ENCODE measurements at regions not wholly inside any gene's neighbourhood (a gene's known extent, or its start where the extent isn't known, plus 50 kb on each side); places are given as distances from the start of the nearest gene placed in this dataset.

DNA sequence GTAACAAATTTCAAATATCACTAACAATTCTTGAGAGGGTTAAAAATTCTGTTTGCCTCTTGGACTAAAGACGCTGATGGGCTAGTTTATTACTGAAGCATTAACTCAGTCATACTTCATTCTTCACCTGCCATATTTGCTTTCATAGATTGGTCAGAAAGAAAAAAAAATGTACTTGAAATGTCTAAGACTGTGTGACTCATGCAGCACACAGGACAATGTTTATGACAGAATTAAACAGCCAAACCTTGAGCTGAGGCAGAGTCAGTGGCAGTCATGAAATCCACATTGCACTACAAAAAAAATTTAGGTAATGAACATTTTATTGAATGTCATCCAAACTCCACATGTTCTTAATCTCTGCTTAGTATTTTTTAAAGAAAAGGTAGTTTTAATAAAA lies 135.6 kb downstream of the PRR20E start:
- ATAC-seq (no peak), DNase-seq (no peak)
- TF ChIP-seq, protein P1, sequence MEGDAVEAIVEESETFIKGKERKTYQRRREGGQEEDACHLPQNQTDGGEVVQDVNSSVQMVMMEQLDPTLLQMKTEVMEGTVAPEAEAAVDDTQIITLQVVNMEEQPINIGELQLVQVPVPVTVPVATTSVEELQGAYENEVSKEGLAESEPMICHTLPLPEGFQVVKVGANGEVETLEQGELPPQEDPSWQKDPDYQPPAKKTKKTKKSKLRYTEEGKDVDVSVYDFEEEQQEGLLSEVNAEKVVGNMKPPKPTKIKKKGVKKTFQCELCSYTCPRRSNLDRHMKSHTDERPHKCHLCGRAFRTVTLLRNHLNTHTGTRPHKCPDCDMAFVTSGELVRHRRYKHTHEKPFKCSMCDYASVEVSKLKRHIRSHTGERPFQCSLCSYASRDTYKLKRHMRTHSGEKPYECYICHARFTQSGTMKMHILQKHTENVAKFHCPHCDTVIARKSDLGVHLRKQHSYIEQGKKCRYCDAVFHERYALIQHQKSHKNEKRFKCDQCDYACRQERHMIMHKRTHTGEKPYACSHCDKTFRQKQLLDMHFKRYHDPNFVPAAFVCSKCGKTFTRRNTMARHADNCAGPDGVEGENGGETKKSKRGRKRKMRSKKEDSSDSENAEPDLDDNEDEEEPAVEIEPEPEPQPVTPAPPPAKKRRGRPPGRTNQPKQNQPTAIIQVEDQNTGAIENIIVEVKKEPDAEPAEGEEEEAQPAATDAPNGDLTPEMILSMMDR (IDR thresholded peaks at IDR 0.05): no peak
- Histone ChIP-seq H3K36me3 (ENCODE audit: low read depth) (no peaks in the 10 kb centered on the region), H3K4me3 (no peak overlapping the region), H3K4me1 (ENCODE audit: low read depth) (no peaks in the 10 kb centered on the region), H3K9me3 (peaks cover 2% of the 10 kb centered on the region)
- intact Hi-C loops (cut with DNase I, micrococcal nuclease): no loop called here

DNA sequence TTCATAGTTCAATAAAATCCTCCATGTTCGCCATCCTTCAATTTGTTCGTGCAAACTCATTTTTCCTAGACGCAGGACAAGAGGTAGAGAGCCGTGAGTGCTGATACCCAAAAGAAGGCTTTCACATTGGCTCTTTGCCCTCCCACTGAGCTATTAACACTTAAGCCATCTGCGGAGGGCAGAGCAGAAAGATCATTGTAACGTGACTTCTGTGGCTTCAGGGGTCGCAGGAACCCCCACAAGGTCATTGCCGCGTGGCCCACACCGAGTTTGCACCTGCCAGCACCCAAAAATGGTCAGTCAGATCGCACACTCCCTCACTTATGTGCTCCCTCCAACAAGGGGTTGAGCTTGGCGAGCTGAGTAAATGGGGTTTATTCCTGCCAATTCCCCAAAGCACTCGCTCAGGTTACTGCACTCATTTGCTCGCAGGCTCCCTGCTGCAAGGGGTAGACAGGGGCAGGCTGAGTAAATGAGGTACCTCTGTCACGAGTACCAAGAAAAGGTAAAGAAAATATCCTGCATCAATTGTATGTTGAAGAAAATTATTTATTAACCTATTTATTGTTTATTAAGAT lies 144.1 kb downstream of the PRR20E start:
- peaks cover 15% of the 10 kb centered on the region for H3K9me3 ChIP-seq
- ATAC-seq (no peak), DNase-seq (no peak)
- TF ChIP-seq, protein P1 (IDR thresholded peaks at IDR 0.05): no peak
- H3K4me1 ChIP-seq (ENCODE audit: low read depth): no peaks in the 10 kb centered on the region
- intact Hi-C loops (cut with DNase I, micrococcal nuclease): no loop called here
- no peaks in the 10 kb centered on the region for H3K36me3 ChIP-seq (ENCODE audit: low read depth)
- no peak overlapping the region for H3K4me3 ChIP-seq

DNA sequence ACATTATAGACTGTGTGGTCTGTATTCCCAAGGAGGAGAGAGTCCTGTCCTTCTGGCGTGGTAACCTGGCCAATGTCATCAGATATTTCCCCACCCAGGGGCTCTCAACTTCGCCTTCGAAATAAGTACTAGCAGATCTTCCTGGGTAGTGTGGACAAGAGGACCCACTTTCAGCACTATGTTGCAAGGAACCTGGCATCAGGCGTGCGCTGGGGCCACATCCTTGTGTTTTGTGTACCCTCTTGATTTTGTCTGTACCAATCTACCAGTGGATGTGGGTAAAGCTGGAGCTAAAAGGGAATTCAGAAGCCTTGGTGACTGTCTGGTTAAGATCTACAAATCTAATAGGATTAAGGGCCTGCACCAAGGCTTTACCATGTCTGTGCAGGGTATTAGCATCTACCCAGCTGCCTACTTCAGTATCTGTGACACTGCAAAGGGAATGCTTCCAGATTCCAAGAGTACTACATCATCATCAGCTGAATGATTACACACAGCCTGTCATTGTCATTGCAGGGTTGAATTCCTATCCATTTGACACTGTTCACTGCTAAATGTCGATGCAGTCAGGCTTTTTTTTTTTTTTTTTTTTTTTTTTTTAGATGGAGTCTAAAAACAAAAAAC lies 148.0 kb downstream of the PRR20E start:
- ATAC-seq (no peak), DNase-seq (no peak)
- no peaks in the 10 kb centered on the region for H3K4me1 ChIP-seq (ENCODE audit: low read depth)
- H3K9me3 ChIP-seq: peaks cover 19% of the 10 kb centered on the region
- no peaks in the 10 kb centered on the region for H3K36me3 ChIP-seq (ENCODE audit: low read depth)
- no peak overlapping the region for H3K4me3 ChIP-seq
- intact Hi-C loops (cut with DNase I, micrococcal nuclease): no loop called here
- TF ChIP-seq, protein P1 (IDR thresholded peaks at IDR 0.05): no peak

DNA sequence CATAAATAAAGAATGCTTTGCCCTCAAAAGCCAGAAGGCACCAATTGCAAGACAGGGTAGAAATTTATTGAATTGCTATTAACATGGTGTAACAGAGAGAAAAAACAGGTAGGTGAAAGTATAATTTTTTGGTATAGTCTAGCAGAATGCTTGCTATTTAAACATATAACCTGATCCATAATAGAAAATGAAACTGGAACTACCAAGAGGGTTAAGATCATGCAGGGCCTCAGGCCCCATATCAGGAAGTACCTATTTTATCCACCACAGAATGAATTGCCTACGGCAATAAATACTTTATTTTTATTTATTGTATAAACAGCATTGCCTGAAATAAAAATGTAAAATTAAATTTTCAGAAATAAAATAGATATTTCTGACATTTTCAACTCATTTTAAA lies 159.5 kb downstream of the PRR20E start:
- H3K9me3 ChIP-seq: peaks cover 6% of the 10 kb centered on the region
- no peaks in the 10 kb centered on the region for H3K4me1 ChIP-seq (ENCODE audit: low read depth)
- no peak overlapping the region for H3K4me3 ChIP-seq
- intact Hi-C loops (cut with DNase I, micrococcal nuclease): no loop called here
- no peaks in the 10 kb centered on the region for H3K36me3 ChIP-seq (ENCODE audit: low read depth)
- DNase-seq: no peak
- ATAC-seq: peak; percentile 45
- TF ChIP-seq, protein P1 (IDR thresholded peaks at IDR 0.05): no peak

DNA sequence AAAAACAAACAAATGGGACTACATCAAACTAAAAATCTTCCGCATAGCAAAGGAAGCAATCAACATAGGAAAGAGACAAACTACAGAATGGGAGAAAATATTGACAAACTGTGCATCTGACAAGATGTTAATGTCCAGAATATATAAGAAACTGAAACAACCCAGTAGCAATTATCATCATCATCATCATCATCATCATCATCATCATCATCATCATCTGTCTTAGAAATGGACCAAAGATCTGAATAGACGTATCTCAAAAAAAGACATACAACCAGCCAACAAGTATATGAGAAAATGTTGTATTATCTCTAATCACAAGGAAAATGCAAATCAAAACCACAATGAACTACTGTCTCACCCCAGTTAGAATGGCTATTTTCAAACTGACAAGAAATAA lies 173.9 kb downstream of the PRR20E start:
- intact Hi-C loops (cut with DNase I, micrococcal nuclease): no loop called here
- H3K36me3 ChIP-seq (ENCODE audit: low read depth): no peaks in the 10 kb centered on the region
- H3K4me1 ChIP-seq (ENCODE audit: low read depth): no peaks in the 10 kb centered on the region
- ATAC-seq (no peak), DNase-seq (no peak)
- no peak overlapping the region for H3K4me3 ChIP-seq
- TF ChIP-seq, protein P1 (IDR thresholded peaks at IDR 0.05): no peak
- peaks cover 10% of the 10 kb centered on the region for H3K9me3 ChIP-seq
